Mucosa of descending colon (tissue), 3 donors: ENCODE measurements at regions not wholly inside any gene's neighbourhood (a gene's known extent, or its start where the extent isn't known, plus 50 kb on each side); places are given as distances from the start of the nearest gene placed in this dataset.

Experiments used
- ATAC-seq: fragments of 200-7000 bp; cut with Tn5 transposase; one replicate; pipeline ENCODE4 v1.9.1; 2020; ENCODE audit warnings: mild to moderate bottlenecking, moderate library complexity
- DNase-seq, 3 donors: peaks; one replicate each; pipeline ENCODE4 v3.0.0-alpha.2; 2020
- H3K36me3 ChIP-seq: fragments of 200-600 bp; one replicate; pipeline ENCODE4 v1.8.0; 2021; ENCODE audit warnings: low read depth, mild to moderate bottlenecking
- H3K4me1 ChIP-seq: fragments of 200-600 bp; one replicate; pipeline ENCODE4 v1.8.0; 2021; ENCODE audit warnings: low read depth, mild to moderate bottlenecking
- H3K4me3 ChIP-seq: fragments of 200-600 bp; one replicate; pipeline ENCODE4 v1.8.0; 2021; ENCODE audit warnings: mild to moderate bottlenecking
- H3K9me3 ChIP-seq: fragments of 200-600 bp; one replicate; pipeline ENCODE4 v1.8.0; 2021; ENCODE audit warnings: mild to moderate bottlenecking
- CTCF ChIP-seq: fragments of 200-600 bp; IDR thresholded peaks from one replicate; pipeline ENCODE4 v1.8.0; 2022; ENCODE audit warnings: antibody characterized with exemption, mild to moderate bottlenecking
- intact Hi-C, 2 donors: fragments of 100-400 bp; cut with DNase I in 1 of 2; cut with micrococcal nuclease in 1 of 2; formaldehyde crosslinking; loops; one replicate each; pipeline versions ENCODE4 v1.11.0 to v1.11.1; 2022; cut with DNase I, micrococcal nuclease
- donor health status: DM: no; HTN: no; CAD: no; lungs with moderate emphysema.
- donor health status: DM: no; HTN: no; CAD: no.
- donor health status: DM: no; HTN: yes; CAD: no.

- H3K4me1 ChIP-seq: no peaks in the 10 kb centered on the region
- H3K36me3 ChIP-seq: no peaks in the 10 kb centered on the region
- intact Hi-C loops: loop anchor here (2.0 to 5.0 kb wide), 2 partner anchors 460 to 462 kb away; no protein-coding TSS in a partner anchor
- peak; percentile 31 for TF ChIP-seq CTCF
- ATAC-seq (peak; percentile 81), DNase-seq (peak in 2 of 3 donors; percentile 44 to 54)
- H3K4me3 ChIP-seq: no peak overlapping the region
- H3K9me3 ChIP-seq: no peaks in the 10 kb centered on the region
Observed at GRCh38 chr7:32204361-32205018, 134.3 kb upstream of the PDE1C start.

GRCh38 chr7:32200646-32201045 is 130.4 kb upstream of the PDE1C start:
- DNase-seq: no peak
- no peaks in the 10 kb centered on the region for H3K4me1 ChIP-seq
- TF ChIP-seq CTCF: no peak
- no peak for ATAC-seq
- no peaks in the 10 kb centered on the region for H3K36me3 ChIP-seq
- intact Hi-C loops: loop anchor here in 1 of 2 donors (5.0 kb wide), 1 partner anchor 458 kb away; no protein-coding TSS in a partner anchor
- no peak overlapping the region for H3K4me3 ChIP-seq
- H3K9me3 ChIP-seq: no peaks in the 10 kb centered on the region

DNA sequence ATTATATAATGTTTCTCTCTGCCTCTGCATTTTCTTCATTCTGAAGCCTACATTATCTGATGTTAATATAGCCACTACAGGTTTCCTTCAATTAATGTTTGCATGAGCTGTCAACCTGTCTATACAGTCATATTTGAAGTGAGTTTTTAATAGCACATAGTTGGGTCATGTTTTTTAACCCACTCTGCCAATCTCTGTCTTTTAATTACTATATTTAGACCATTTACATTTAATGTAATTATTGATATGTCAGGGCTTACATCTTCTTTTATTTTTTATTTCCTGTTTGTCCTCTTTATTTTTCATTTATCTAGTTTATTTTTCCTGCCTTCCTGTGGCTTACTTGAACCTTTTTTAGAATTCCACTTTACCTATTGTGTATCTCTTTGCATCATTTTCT is 124.3 kb upstream of the PDE1C start:
- ATAC-seq: no peak
- intact Hi-C loops: no loop called here
- Histone ChIP-seq H3K4me1 (no peaks in the 10 kb centered on the region), H3K9me3 (peaks cover 16% of the 10 kb centered on the region), H3K4me3 (no peak overlapping the region), H3K36me3 (no peaks in the 10 kb centered on the region)
- no peak for DNase-seq
- no peak for TF ChIP-seq CTCF

- no peak for DNase-seq
- no peak for TF ChIP-seq CTCF
- intact Hi-C loops: no loop called here
- Histone ChIP-seq H3K4me3 (no peak overlapping the region), H3K9me3 (peaks cover 16% of the 10 kb centered on the region), H3K4me1 (no peaks in the 10 kb centered on the region), H3K36me3 (no peaks in the 10 kb centered on the region)
- no peak for ATAC-seq
Observed at GRCh38 chr7:32191305-32191704, 121.1 kb upstream of the PDE1C start.

DNA sequence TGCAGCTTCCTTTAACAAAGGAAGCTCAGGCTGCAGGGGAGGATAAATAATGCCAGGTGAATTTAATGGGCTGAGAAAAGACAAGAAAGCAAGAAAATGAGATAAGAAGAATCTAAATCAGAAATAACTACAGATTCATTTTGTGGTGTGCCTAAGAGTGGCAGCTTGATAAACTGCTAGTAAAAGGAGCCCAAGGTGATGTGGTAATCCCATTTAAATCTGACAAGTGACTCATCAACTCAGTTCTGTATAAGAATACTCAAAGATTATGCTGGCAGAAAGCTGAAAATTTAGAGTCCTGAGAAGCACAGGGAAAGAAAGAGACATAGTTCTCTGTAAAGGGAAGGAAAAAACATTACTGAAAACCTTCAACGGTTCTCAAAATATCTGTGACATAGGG is 109.4 kb upstream of the PDE1C start:
- intact Hi-C loops: no loop called here
- DNase-seq (no peak), ATAC-seq (no peak)
- Histone ChIP-seq H3K9me3 (no peaks in the 10 kb centered on the region), H3K4me1 (no peaks in the 10 kb centered on the region), H3K4me3 (no peak overlapping the region), H3K36me3 (no peaks in the 10 kb centered on the region)
- no peak for TF ChIP-seq CTCF
